CD1c-positive myeloid dendritic cell (primary cell): ENCODE measurements at regions not wholly inside any gene's neighbourhood (a gene's known extent, or its start where the extent isn't known, plus 50 kb on each side); places are given as distances from the start of the nearest gene placed in this dataset.
"Not testable (repeated sequence)": the region's sequence is repeated elsewhere in the genome, so short reads cannot be mapped to it uniquely, and the experiment has no call there.

Experiments used
- DNase-seq: peaks from one replicate; pipeline ENCODE4 v3.0.0-alpha.2; 2016; ENCODE audit errors: extremely low spot score

DNA sequence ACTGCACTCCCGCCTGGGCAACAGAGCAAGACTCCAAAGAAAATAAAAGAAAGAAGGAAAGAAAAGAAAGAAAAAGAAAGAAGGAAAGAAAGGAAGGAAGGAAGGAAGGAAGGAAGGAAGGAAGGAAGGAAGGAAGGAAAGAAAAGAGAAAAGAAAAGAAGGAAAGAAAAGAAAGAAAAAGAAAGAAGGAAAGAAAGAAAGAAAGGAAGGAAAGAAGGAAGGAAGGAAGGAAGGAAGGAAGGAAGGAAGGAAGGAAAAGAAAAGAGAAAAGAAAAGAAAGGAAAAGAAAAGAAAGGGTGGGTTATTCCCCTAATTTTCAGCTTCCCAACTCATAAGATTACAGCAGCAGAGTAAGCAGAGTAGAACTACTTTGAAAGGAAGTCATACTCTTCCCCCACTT lies 64.4 kb downstream of the TMEM200C start:
- not testable (repeated sequence) for DNase-seq

DNA sequence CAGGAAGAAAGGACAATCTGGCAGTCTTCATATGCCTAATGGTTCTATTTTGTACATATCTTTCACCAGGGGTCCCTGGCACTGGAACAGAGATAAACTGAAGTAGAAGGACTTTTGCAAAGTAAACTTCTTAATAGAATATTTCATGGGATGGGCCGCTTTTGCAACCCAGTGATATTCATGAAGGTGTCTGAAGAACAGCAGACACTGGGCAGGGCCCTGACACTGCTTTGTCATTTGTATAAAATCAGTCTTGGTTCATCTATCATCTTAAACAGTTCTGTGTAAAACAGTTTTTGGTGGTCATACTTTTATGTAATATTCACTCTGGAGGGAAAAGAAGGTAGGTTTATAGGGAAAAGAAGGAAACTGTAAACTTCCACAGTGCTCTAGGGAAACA lies 66.4 kb downstream of the TMEM200C start:
- no peak for DNase-seq

DNA sequence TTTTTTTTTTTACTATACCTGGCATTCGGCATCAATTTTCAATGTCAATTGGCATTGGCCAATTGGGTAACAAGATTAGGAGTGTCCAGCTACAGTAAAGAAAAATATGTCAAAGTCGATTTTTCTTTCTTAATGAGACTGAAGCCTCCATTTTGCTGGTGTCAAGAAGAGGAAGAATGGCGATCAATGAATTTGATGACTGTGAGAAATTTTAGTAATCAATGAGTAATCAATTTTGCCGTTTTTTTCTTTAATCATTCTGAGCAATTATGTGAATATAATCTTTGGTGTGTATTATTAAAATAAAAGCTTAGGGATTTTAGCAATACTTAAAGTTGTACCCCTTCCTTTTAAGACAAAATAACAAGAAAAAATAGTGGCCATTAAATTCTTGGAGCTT lies 69.7 kb downstream of the TMEM200C start:
- DNase-seq = no peak

DNA sequence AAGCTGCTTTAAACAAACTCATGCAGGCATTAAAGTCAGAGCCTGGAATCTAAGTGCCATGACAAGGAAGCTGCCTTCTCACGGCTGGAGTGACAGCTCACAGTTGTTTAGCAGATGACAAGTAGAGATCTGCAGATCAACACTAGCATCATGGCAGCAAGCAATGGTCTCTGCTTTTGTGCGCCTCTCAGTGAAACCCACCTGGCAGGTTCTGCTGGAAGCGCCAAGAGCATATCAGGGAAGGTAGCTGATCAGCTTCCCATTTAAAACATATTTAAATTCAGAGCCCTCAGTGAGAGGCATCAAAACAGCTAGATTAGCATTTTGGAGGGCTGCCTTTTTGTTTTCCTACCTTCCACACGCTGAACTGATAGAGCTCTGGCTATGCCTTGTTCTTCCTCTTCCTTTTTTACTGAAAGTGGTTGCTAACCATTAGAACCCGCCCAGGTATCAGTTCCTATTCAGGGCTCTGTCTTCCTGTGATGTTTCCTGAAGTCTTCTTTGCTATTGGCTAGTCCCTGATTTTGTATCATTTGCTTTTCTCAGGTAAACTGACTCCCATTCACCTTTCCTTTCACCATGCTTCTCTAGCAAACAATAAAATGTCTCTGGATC lies 70.8 kb downstream of the TMEM200C start:
- no peak for DNase-seq

DNA sequence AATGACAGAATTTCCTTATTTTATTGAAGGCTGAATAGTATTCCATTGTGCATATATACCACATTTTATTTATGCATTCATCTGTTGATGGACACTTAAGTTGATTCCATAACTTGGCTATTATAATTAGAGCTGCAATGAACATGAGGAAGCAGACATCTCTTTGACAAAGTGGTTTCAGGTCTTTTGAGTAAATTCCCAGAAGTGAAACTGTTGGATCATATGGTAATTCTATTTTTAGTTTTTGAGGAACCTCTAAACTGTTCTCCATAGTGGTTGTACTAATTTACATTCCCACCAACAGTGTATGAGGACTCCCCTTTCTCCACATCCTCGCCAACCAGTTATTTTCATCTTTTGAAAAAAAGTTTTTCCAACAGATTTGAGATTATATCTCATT lies 77.5 kb downstream of the TMEM200C start:
- peak; percentile 77 for DNase-seq

DNA sequence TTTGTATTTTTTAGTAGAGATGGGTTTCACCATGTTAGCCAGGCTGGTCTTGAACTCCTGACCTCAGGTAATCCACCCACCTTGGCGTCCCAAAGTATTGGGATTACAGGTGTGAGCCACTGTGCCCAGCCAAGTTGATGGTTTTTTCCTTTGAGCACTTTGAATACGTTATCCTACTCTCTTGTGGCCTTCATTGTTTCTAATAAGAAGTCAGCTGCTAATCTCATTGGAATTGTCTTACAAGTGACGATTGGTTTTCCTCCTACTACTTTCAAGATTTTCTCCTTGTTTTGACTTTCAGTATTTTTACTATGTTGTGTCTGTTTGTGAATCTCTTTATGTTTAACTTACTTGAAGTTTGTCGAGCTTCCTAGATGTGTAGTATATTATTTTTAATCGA lies 88.5 kb downstream of the TMEM200C start:
- DNase-seq = no peak

DNA sequence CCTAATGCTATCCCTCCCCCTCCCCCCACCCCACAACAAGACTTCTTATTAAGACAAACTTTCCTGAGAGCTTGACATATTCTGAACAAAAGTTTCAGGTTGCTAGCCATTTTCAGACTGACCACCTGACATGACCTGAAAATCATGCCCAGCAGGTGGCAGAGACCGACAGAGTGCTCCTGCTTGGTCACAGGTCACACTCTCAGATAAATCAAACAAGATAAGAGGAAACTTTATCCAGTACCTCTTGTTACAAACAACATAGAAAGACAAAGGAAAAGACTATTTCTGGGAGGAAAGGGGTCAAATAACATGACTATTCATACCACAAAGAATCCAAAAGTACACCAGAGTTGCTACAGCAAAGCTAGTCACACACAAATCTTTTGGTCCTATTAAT lies 107.4 kb downstream of the TMEM200C start:
- DNase-seq = no peak

DNA sequence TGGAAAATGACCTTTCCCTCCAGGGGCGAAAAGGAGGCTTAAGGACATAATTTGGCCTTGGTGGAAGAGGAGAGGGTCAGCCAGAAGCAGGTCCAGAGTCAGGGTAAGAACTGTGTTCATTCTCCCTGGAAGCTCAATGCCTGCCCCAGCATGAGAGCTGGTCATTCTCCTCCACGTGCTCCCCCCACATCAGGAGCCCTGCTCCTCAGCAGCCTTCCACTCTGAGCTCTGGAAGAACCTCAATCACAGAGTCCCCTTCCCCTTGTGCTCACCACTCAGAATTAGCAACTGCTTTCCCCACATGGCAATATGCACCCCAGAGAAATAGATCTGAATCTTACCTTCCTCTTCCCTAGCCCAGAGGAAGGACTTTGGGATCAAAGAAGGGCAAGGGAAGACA lies 115.4 kb downstream of the TMEM200C start:
- DNase-seq = no peak

DNA sequence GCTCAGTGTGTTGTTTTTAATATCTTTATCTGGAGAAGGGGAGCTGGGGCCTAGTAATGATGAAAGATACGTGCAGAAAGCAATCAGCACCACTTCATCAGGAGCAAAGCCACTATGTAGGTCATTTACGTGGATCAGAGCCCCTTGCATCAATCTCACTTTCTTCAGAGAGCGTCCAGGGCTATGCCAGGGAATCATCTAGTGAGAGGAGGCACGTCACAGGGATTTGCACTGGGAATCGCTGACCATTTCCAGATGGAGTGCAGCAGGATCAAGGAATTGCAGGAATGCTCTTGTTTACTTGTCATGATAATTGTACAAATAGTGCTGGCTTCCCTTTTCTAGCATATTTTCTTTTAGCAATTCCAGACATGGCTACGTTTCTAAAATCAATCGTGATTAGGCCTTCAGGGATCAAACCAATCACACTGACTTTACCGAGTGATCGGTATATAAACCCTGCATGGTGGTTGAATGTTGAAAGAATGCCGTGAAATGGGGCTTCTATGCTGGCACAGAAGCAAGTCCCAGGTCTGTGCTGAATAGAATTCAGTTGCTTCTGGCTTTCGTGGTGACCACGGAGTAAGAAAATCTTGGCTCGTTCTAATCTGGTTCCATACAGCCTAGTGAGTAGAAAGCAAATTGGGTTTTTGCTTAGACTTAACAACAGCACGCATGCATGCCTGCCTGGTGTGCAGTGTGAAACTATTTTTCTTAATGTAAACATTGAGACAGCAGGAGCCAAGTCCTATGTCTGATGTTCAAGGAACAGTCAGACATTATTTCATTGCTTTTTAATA lies 122.8 kb downstream of the TMEM200C start:
- DNase-seq = no peak

DNA sequence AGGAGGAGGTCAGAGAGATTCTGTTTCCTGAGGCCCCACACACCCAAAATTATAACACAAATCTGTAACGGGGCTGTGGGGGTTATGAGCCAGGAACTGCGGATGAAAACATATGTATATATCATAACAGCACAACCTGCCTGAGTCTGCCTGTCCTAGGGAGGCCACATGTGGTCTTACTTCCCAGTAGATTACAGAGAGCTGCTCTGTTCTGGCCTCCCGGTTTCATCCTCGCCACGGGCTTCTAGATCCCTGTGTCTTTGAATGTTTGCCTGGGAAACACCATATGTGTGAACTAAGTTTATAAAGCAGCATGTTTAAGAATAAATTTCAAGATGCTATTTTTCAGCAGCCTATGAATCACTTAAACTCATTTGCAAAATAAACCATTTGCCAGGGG lies 124.0 kb downstream of the TMEM200C start:
- no peak for DNase-seq

DNA sequence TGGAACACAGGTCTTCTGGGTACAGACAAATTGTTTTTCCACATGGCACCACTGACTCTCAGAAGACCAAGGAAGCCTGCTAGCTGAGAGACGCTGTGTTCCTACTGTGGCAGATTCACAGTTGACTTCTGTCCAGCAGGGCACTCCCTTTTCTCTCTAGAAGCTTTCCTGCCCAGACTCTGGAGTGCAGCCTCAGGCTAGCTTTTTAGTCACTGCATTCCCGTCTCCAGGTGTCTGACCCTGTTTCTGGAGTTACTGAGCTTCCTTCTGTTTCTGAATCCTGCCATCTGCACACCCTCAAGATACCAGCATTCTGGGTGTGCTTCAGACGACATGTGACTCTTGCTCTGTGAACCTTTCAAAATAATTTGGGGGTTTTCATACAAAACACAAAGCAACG lies 125.1 kb downstream of the TMEM200C start:
- no peak for DNase-seq

DNA sequence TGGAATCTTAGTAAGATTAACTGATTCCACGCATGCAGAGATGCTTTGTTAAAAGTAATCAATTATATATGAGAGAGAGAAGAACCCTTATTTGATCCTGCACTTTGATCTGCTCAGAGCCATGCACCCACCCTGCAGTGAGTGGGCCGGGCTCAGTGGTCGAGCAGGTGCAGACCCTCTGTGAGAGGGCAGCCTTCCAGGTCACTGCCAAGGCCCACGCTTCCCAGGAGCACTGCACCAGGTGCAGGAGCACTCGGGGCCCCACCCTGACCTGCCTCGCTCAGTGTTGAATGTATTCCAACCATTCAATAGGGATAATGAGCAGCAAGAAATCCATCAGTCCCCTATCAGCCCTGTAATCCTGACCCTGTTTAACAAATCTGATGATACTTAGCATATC lies 126.9 kb downstream of the TMEM200C start:
- DNase-seq = no peak

DNA sequence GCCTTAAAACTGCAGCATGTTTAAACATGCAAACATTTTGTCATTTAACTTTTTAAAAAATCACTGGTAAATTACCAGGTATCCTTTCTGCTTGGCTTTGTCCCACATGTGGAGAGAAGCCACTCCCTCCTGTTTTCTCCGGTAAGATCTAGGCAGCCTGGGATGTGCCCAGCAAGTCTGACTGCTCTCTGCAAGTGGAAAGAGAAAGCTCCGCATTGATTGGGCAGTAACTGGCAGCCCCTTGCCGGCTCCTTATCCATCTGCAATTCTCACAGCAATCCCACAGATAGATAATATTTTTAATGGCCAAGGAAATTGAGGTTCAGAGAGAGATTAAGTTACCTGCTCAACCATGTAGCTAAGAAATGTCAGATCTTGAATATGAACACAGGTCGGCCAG lies 136.1 kb downstream of the TMEM200C start:
- no peak for DNase-seq

DNA sequence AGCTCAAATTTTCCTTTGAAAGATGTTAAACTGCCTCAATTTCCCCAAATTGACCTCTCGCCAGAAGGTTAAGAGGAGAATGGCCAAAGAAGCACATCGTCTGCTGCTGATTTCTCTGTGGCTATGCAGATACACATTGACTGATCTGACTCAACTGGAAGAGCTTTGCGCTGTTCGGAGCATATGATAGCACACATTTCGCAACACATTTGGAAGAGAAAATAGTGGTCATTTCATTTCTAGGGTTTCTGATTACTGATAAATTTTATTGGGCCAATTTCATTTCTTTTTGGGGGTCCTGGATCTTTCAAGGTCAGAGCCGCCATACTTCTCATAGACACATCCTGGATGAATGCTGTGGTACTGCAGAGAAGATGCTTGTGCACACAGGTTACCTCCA lies 138.5 kb downstream of the TMEM200C start:
- DNase-seq = no peak

DNA sequence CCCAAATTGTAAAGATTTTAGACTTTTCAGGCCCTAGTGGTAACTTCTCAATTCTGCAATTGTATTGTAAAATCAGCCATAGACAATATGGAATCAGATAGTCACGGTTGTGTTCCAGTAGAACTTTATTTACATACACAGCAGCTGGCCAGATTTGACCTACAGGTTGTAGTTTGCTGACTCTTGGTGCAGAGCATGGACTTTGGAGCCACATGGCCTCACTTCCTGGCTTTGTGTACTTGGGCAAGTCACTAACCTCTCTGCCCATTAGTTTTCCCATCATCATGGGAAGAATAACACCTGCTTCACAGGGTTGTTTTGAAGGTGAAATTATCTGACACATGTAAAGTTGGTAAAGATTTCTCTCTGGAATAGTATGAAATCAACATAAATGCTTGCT lies 147.6 kb downstream of the TMEM200C start:
- no peak for DNase-seq

DNA sequence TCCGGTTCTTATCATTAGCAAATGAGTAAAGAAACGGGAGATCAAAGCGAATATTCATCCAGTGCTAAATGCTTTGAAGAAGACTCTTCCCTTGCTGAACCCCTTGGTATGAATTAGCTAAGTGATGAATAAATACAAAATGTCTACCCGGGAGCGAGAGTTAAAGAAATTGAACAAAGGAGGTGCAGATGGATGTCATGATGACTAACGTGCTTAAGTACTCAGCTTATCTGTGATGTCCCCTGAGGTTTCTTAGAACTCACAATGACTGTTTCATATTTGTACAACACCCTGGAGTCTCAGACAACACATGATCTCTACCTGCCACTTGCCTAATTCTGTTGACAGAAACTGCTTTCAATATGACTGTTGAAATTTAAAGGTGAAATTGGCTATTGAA lies 148.5 kb downstream of the TMEM200C start:
- no peak for DNase-seq

DNA sequence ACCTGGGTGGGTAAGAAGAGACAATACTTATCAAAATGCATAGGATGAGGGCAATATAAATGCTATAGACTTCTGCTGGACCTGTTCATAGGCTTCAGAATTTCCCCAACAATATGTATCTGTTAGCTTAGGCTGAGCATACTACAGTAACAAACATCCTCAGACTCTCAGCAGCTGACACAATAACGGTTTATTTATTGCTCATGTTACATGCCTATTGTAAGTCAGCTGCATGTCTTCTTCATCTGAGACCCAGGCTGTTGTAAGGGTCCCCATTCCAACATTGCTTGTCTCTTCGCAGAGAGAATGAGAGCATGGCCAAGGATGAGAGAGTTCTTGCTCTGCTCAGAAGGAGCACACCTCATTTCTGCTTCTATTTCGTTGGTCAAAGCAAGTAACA lies 150.7 kb downstream of the TMEM200C start:
- DNase-seq = no peak

DNA sequence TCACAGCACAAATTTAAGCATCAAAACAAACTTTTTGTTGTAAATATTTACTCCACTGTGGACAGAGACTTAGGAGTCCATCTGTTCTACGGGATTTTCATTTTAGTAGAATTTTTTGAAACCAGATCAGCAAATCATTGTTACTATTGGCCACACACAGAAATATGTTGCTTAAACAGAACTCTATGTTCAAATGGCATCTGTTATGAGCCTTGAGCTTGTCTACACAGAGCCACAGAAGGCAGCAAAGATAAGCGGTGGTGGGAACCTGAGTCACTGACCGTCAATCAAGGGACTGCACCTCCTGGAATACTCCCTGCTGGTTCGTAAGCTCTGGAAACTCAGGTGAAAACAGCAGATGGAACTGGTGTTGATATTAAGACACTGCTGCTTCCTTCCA lies 156.8 kb downstream of the TMEM200C start:
- no peak for DNase-seq

DNA sequence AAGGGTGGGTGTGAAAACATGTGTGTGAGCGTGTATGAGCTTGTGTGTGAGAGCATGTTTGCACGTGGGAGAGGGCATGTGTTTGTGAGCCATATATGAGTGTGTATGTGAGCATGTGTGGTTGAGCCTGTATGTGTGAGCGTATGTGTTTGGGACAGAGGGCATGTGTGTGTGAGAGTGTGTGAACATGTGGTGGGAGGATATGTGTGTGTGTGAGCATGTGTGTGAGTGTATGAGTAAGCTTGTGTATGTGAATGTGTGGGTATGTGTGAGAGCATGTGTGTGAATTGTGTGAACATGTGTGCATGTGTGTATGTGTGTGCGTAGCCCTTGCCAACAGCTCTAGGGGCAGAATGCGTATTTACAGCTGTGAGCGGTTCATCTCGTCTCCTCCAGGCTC lies 163.0 kb downstream of the TMEM200C start:
- DNase-seq = no peak

DNA sequence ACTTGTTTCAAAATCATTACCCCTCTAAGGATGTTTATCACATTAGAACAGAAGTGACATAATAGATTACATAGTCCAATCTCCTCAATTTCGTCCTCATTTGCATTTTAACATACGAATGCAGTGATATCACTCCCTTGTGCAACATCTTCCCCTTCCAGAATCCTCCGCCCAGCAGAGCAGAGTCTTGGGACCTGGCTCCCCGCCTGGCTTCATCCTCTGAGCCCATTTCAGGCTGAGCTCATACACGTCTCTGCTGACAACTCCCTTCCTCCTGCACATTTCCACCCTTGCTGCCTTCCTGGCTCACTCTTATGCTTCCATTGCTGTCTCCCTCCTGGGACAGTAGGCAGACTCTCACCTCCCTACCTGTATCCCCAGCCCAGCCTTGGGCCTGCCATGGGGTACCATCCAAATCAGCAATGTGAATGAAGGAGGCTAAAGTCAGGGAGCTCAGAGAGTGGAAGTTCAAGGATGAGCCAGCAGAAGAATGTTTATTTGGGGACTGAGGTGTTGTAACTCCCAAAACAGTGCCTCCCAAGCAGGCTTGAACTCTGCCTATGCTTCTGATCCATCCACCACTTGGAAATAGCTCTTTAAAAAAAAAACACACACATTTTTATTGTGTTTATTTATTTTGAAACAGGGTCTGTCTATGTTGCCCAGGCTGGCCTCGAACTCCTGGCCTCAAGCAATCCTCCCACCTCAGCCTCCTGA lies 165.2 kb downstream of the TMEM200C start:
- no peak for DNase-seq

DNA sequence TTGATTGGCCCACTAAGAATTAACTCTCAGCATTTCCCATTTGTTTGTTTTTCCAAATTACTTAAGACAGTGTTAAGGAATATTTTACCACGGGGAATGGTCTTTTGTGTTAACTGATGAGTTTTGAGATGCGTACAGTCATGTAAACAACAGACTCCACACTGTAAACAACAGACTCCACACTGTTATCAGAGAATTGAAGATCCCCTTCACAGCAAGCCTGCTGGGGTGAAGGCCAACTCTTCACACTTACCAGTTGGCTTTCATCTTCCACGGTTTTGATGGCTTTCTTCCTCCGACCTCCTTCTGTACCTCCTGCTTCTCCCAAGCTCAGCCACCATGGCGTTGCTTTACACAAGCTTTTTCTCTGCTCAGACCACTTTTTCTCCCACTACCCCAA lies 166.8 kb downstream of the TMEM200C start:
- no peak for DNase-seq

DNA sequence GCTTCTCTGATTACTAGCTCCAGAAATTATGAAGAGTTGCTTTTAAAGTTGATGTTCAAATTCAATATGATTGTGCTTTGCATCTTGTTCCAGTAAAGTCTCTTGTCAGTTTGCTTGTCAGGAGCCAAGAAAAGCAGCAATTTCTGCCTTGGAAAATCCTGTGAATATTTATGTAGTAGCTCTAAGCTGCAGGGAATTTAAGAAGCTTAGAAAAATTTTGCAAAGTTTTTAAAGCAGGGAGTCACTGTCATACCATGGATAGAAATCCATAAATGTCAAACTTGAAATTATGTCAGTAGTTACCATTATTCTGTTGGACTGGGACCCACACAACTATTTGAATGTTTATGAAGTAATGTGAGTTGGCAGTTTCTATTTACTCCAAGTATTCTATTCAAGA lies 169.3 kb downstream of the TMEM200C start:
- no peak for DNase-seq

DNA sequence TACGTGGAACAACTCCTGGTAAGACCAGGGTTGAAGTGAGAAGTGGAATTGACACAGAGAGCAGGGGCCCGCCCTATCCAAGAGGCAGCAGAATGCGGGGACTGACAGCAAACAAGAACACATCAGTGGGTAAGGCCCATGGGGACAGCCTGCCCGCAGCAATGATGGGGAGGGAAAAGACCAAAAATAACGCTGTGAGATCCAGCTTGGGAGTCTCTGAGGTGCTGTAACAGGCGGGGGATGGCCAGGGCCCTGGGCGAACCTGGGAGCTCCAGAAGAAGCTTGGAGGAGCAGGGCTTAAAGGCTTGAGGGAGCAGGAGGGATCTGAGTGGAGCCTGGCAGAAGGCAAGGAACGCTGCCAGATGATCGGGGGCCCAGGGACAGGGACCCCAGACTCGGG lies 173.4 kb downstream of the TMEM200C start:
- DNase-seq = no peak
